BJ (cell line): ENCODE measurements at regions not wholly inside any gene's neighbourhood (a gene's known extent, or its start where the extent isn't known, plus 50 kb on each side); places are given as distances from the start of the nearest gene placed in this dataset.
A peak's percentile ranks its signal among the peaks of the same experiment; 100 is the strongest.

Experiments
- CTCF ChIA-PET: fragments of 350-600 bp; formaldehyde crosslinking; extraction: SDS; loops from one replicate; lab custom pipeline; 2021; ENCODE audit warnings: antibody characterized with exemption, inconsistent platforms; lab: Yijun Ruan, JAX
- POLR2A ChIA-PET: fragments of 300-600 bp; sonication (Branson Sonifier 250); formaldehyde crosslinking; extraction: SDS; loops from one replicate; lab custom pipeline; 2021; ENCODE audit warnings: antibody characterized with exemption; lab: Charles Lee
- DNase-seq: peaks from one replicate; pipeline ENCODE4 v3.0.0-alpha.2; 2011; ENCODE audit warnings: low read depth
- H3K27me3 ChIP-seq: 2 replicates; pipeline ENCODE4 v1.6.0; 2011; ENCODE audit warnings: low read length; ENCODE audit not compliant: control insufficient read depth, insufficient read depth
- H3K36me3 ChIP-seq: 2 replicates; pipeline ENCODE4 v1.5.1; 2011; ENCODE audit warnings: low read length; ENCODE audit not compliant: control insufficient read depth, insufficient read depth
- H3K4me3 ChIP-seq: 2 replicates; pipeline ENCODE4 v1.5.1; 2011; ENCODE audit warnings: low read depth, mild to moderate bottlenecking, control low read depth, low read length
- CTCF ChIP-seq: IDR thresholded peaks from 2 replicates; pipeline ENCODE4 v1.5.1; 2011; ENCODE audit warnings: low read depth, mild to moderate bottlenecking, control low read depth, inconsistent platforms, low read length, moderate library complexity; ENCODE audit not compliant: insufficient read depth

- H3K36me3 ChIP-seq = no peaks in the 10 kb centered on the region
- peaks cover 17% of the 10 kb centered on the region for H3K27me3 ChIP-seq
- CTCF ChIA-PET = interaction anchor here (1.4 to 2.0 kb wide), 2 partner anchors 8 to 28 kb away, joined by 3 to 9 read pairs; no protein-coding TSS in a partner anchor
- POLR2A ChIA-PET = no interaction called here
- TF ChIP-seq CTCF = no peak
- H3K4me3 ChIP-seq = no peak overlapping the region
- DNase-seq = no peak
Measured at GRCh38 chr11:64477675-64478074, 78.1 kb upstream of the SLC22A11 start.

GRCh38 chr11:64482588-64482987 is 73.2 kb upstream of the SLC22A11 start:
- no peak for TF ChIP-seq CTCF
- no peak for DNase-seq
- no peaks in the 10 kb centered on the region for H3K36me3 ChIP-seq
- H3K27me3 ChIP-seq = peaks cover 17% of the 10 kb centered on the region
- ChIA-PET CTCF (no interaction called here), POLR2A (no interaction called here)
- no peak overlapping the region for H3K4me3 ChIP-seq

GRCh38 chr11:64484191-64485022 is 71.3 kb upstream of the SLC22A11 start:
- no peak for TF ChIP-seq CTCF
- CTCF ChIA-PET = no interaction called here

GRCh38 chr11:64485074-64485473 is 70.7 kb upstream of the SLC22A11 start:
- Histone ChIP-seq H3K4me3 (no peak overlapping the region), H3K36me3 (no peaks in the 10 kb centered on the region), H3K27me3 (peaks cover 13% of the 10 kb centered on the region)
- no peak for DNase-seq
- no peak for TF ChIP-seq CTCF
- ChIA-PET CTCF (interaction anchor here (0.6 to 2.8 kb wide), 2 partner anchors 29 to 36 kb away, joined by 3 to 9 read pairs; no protein-coding TSS in a partner anchor), POLR2A (no interaction called here)

More at GRCh38 chr11:64484191-64485022, 71.3 kb upstream of the SLC22A11 start:
- DNase-seq = no peak
- H3K36me3 ChIP-seq = no peaks in the 10 kb centered on the region
- POLR2A ChIA-PET = no interaction called here
- H3K27me3 ChIP-seq = peaks cover 13% of the 10 kb centered on the region
- no peak overlapping the region for H3K4me3 ChIP-seq

- CTCF ChIA-PET = interaction anchor here (0.7 to 2.0 kb wide), 12 partner anchors 17 to 287 kb away, joined by 3 to 10 read pairs (median 3); no protein-coding TSS in a partner anchor
- POLR2A ChIA-PET = no interaction called here
- no peaks in the 10 kb centered on the region for H3K36me3 ChIP-seq
- DNase-seq = no peak
- no peak overlapping the region for H3K4me3 ChIP-seq
- peaks cover 9% of the 10 kb centered on the region for H3K27me3 ChIP-seq
- TF ChIP-seq CTCF = peak; percentile 74
Measured at GRCh38 chr11:64489831-64490441, 65.8 kb upstream of the SLC22A11 start.
